ENCODE measurements at regions not wholly inside any gene's neighbourhood (a gene's known extent, or its start where the extent isn't known, plus 50 kb on each side); places are given as distances from the start of the nearest gene placed in this dataset.

GRCh38 chr6:93745306-93745705 is 325.9 kb upstream of the EPHA7 start:
- Histone ChIP-seq H3K9me3 (no peaks in the 10 kb centered on the region), H3K27ac (no peak overlapping the region), H3K27me3 (no peaks in the 10 kb centered on the region), H3K4me3 (no peak overlapping the region), H3K4me1 (no peaks in the 10 kb centered on the region), H3K36me3 (no peaks in the 10 kb centered on the region)
- no peak for TF ChIP-seq EP300 (IDR thresholded peaks at IDR 0.05)
- TF ChIP-seq POLR2A (IDR thresholded peaks at IDR 0.05) = no peak
- no peak for TF ChIP-seq POLR2AphosphoS5 (IDR thresholded peaks at IDR 0.05)
- TF ChIP-seq CTCF (IDR thresholded peaks at IDR 0.05) = no peak
- no peak for DNase-seq
- intact Hi-C loops (cut with DNase I; ENCODE audit: low total_unique reads) = no loop called here
- WGBS, 5 donors = 71 to 84% (median 80%) methylated on average over 2 of the region's 2 CpGs

DNA sequence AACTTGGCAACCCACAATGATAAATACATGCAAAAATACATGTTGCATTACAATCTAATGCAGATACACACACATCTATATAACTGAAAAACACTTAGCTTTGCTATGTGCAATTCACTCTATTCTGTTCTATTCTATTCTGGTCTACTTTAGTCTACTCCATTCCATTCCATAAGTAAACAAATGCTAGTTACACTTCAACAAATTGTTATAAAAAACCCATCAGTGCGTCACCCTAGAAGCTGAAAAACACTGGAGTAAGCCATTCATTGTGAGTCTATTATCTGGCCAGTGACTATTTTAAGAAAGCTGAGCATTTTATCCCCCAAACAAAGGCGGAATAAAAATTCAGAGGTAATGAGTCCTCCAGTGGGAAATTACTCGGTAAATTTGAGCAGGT is 315.7 kb upstream of the EPHA7 start:
- Histone ChIP-seq H3K27me3 (no peaks in the 10 kb centered on the region), H3K9me3 (no peaks in the 10 kb centered on the region), H3K36me3 (no peaks in the 10 kb centered on the region), H3K4me3 (no peak overlapping the region), H3K27ac (no peak overlapping the region), H3K4me1 (no peaks in the 10 kb centered on the region)
- no peak for TF ChIP-seq EP300 (IDR thresholded peaks at IDR 0.05)
- no peak for TF ChIP-seq POLR2AphosphoS5 (IDR thresholded peaks at IDR 0.05)
- no peak for TF ChIP-seq CTCF (IDR thresholded peaks at IDR 0.05)
- no peak for TF ChIP-seq POLR2A (IDR thresholded peaks at IDR 0.05)
- DNase-seq = no peak
- intact Hi-C loops (cut with DNase I; ENCODE audit: low total_unique reads) = no loop called here
- 62 to 81% (median 74%) methylated on average over 3 of the region's 3 CpGs for WGBS, 5 donors

- Histone ChIP-seq H3K9me3 (no peaks in the 10 kb centered on the region), H3K27me3 (no peaks in the 10 kb centered on the region), H3K4me3 (no peak overlapping the region), H3K4me1 (no peaks in the 10 kb centered on the region), H3K36me3 (no peaks in the 10 kb centered on the region), H3K27ac (no peak overlapping the region)
- WGBS, 5 donors = 84 to 97% (median 93%) methylated on average over 1 of the region's 1 CpG
- intact Hi-C loops (cut with DNase I; ENCODE audit: low total_unique reads) = no loop called here
- TF ChIP-seq POLR2AphosphoS5 (IDR thresholded peaks at IDR 0.05) (no peak), POLR2A (IDR thresholded peaks at IDR 0.05) (no peak), CTCF (IDR thresholded peaks at IDR 0.05) (no peak), EP300 (IDR thresholded peaks at IDR 0.05) (no peak)
- DNase-seq = no peak
These were observed 311.9 kb upstream of the EPHA7 start for GRCh38 chr6:93731306-93731705.

- intact Hi-C loops (cut with DNase I; ENCODE audit: low total_unique reads) = no loop called here
- no peak for TF ChIP-seq POLR2AphosphoS5 (IDR thresholded peaks at IDR 0.05)
- no peak for TF ChIP-seq CTCF (IDR thresholded peaks at IDR 0.05)
- TF ChIP-seq EP300 (IDR thresholded peaks at IDR 0.05) = no peak
- TF ChIP-seq POLR2A (IDR thresholded peaks at IDR 0.05) = no peak
- H3K27ac ChIP-seq = no peak overlapping the region
- no peak overlapping the region for H3K4me3 ChIP-seq
- H3K27me3 ChIP-seq = no peaks in the 10 kb centered on the region
- no peaks in the 10 kb centered on the region for H3K4me1 ChIP-seq
- DNase-seq = no peak
- WGBS, 5 donors = 25 to 56% (median 39%) methylated on average over 2 of the region's 2 CpGs
- no peaks in the 10 kb centered on the region for H3K36me3 ChIP-seq
- H3K9me3 ChIP-seq = no peaks in the 10 kb centered on the region
These were observed 308.8 kb upstream of the EPHA7 start for GRCh38 chr6:93728150-93728549.
